HEK293 (cell line): ENCODE measurements at regions not wholly inside any gene's neighbourhood (a gene's known extent, or its start where the extent isn't known, plus 50 kb on each side); places are given as distances from the start of the nearest gene placed in this dataset.

Source experiments
- CTCF ChIA-PET: fragments of 350-600 bp; formaldehyde crosslinking; extraction: SDS; loops from one replicate; lab custom pipeline; 2021; ENCODE audit warnings: antibody characterized with exemption; lab: Yijun Ruan, JAX
- POLR2A ChIA-PET: fragments of 300-600 bp; formaldehyde crosslinking; extraction: SDS; loops from one replicate; lab custom pipeline; 2020; ENCODE audit warnings: antibody characterized with exemption, inconsistent platforms; lab: Yijun Ruan, JAX
- H3K27ac ChIP-seq: fragments of 200-500 bp; sonication (Bioruptor generic); 2 replicates; pipeline ENCODE4 v1.5.1; 2014; ENCODE audit warnings: low read depth, low read length, control low read depth, inconsistent platforms; ENCODE audit errors: extremely low read depth
- H3K36me3 ChIP-seq, 2 experiments: fragments of 200-500 bp in 1 of 2; sonication (Bioruptor generic) in 1 of 2; 1 replicate in 1 of 2; 2 replicates in 1 of 2; pipeline ENCODE4 v1.5.1; 2014 to 2017; ENCODE audit warnings: inconsistent platforms in 2 of 2, low read length in 2 of 2; ENCODE audit not compliant: control insufficient read depth in 2 of 2, insufficient read depth in 1 of 2
- H3K4me1 ChIP-seq: fragments of 200-500 bp; sonication (Bioruptor generic); 2 replicates; pipeline ENCODE4 v1.5.1; 2014; ENCODE audit warnings: mild to moderate bottlenecking, low read length, inconsistent platforms; ENCODE audit not compliant: control insufficient read depth, insufficient read depth
- H3K4me3 ChIP-seq: 2 replicates; pipeline ENCODE4 v1.5.1; 2011; ENCODE audit warnings: low read depth, mild to moderate bottlenecking, control low read depth, low read length, moderate library complexity
- H3K9me3 ChIP-seq: fragments of 200-500 bp; sonication (Bioruptor generic); 2 replicates; pipeline ENCODE4 v1.5.1; 2014; ENCODE audit warnings: low read depth, low read length, inconsistent platforms; ENCODE audit not compliant: control insufficient read depth, insufficient read depth
- GLI2 ChIP-seq: fragments of 450-650 bp; formaldehyde crosslinking; IDR thresholded peaks from 2 replicates; pipeline ENCODE4; 2017; ENCODE audit warnings: missing biosample characterization, missing genetic modification characterization, low read depth, borderline replicate concordance
- IKZF3 ChIP-seq: fragments of 450-650 bp; IDR thresholded peaks from 2 replicates; pipeline ENCODE4 v1.5.0; 2018; ENCODE audit warnings: missing biosample characterization, mild to moderate bottlenecking, missing genetic modification characterization, moderate library complexity
- MYNN ChIP-seq: fragments of 450-650 bp; formaldehyde crosslinking; IDR thresholded peaks from 2 replicates; pipeline ENCODE4 v1.5.1; 2016; ENCODE audit warnings: missing biosample characterization, missing genetic modification characterization, borderline replicate concordance
- YY1 ChIP-seq: fragments of 450-650 bp; formaldehyde crosslinking; IDR thresholded peaks from 2 replicates; pipeline ENCODE4 v1.5.1; 2018; ENCODE audit warnings: missing biosample characterization, missing genetic modification characterization
- ZBTB8A ChIP-seq: fragments of 450-650 bp; formaldehyde crosslinking; IDR thresholded peaks from 2 replicates; pipeline ENCODE4 v1.5.1; 2016; ENCODE audit warnings: missing biosample characterization, missing genetic modification characterization
- ZFP41 ChIP-seq: fragments of 450-650 bp; formaldehyde crosslinking; IDR thresholded peaks from 2 replicates; pipeline ENCODE4 v1.5.1; 2016; ENCODE audit warnings: missing biosample characterization, missing genetic modification characterization, borderline replicate concordance
- ZNF133 ChIP-seq: fragments of 450-650 bp; formaldehyde crosslinking; IDR thresholded peaks from 2 replicates; pipeline ENCODE4 v1.5.1; 2016; ENCODE audit warnings: missing biosample characterization, missing genetic modification characterization
- ZNF174 ChIP-seq: fragments of 450-650 bp; formaldehyde crosslinking; IDR thresholded peaks from 2 replicates; pipeline ENCODE4 v1.5.0; 2017; ENCODE audit warnings: missing biosample characterization, mild to moderate bottlenecking, missing genetic modification characterization
- ZNF184 ChIP-seq: fragments of 450-650 bp; IDR thresholded peaks from 2 replicates; pipeline ENCODE4 v1.5.1; 2018; ENCODE audit warnings: missing biosample characterization, mild to moderate bottlenecking, missing genetic modification characterization
- ZNF19 ChIP-seq: fragments of 450-650 bp; formaldehyde crosslinking; IDR thresholded peaks from 2 replicates; pipeline ENCODE4; 2016; ENCODE audit warnings: missing biosample characterization, missing genetic modification characterization, low read depth
- ZNF221 ChIP-seq: fragments of 450-650 bp; formaldehyde crosslinking; IDR thresholded peaks from 2 replicates; pipeline ENCODE4 v1.5.1; 2017; ENCODE audit warnings: missing biosample characterization, missing genetic modification characterization, borderline replicate concordance
- ZNF23 ChIP-seq: fragments of 450-650 bp; formaldehyde crosslinking; IDR thresholded peaks from 2 replicates; pipeline ENCODE4 v1.5.1; 2016; ENCODE audit warnings: missing biosample characterization, missing genetic modification characterization, borderline replicate concordance
- ZNF514 ChIP-seq: fragments of 450-650 bp; formaldehyde crosslinking; IDR thresholded peaks from 2 replicates; pipeline ENCODE4 v1.5.1; 2016; ENCODE audit warnings: missing biosample characterization, missing genetic modification characterization
- ZNF560 ChIP-seq: fragments of 450-650 bp; formaldehyde crosslinking; IDR thresholded peaks from 2 replicates; pipeline ENCODE4 v1.5.1; 2017; ENCODE audit warnings: missing biosample characterization, missing genetic modification characterization, borderline replicate concordance
- ZNF621 ChIP-seq: fragments of 450-650 bp; formaldehyde crosslinking; IDR thresholded peaks from 2 replicates; pipeline ENCODE4 v1.5.1; 2017; ENCODE audit warnings: missing biosample characterization, missing genetic modification characterization
- ZNF785 ChIP-seq: fragments of 450-650 bp; formaldehyde crosslinking; IDR thresholded peaks from 2 replicates; pipeline ENCODE4 v1.5.1; 2016; ENCODE audit warnings: missing biosample characterization, missing genetic modification characterization
- ZNF843 ChIP-seq: fragments of 450-650 bp; formaldehyde crosslinking; IDR thresholded peaks from 2 replicates; pipeline ENCODE4 v1.5.1; 2016; ENCODE audit warnings: missing biosample characterization, missing genetic modification characterization
- ZSCAN18 ChIP-seq: fragments of 450-650 bp; formaldehyde crosslinking; IDR thresholded peaks from 2 replicates; pipeline ENCODE4 v1.5.1; 2016; ENCODE audit warnings: missing biosample characterization, missing genetic modification characterization
- ZSCAN4 ChIP-seq: fragments of 450-650 bp; formaldehyde crosslinking; IDR thresholded peaks from 2 replicates; pipeline ENCODE4 v1.5.1; 2017; ENCODE audit warnings: missing biosample characterization, missing genetic modification characterization
- TF ChIP-seq, protein P1 (sequence below): fragments of 450-650 bp; formaldehyde crosslinking; IDR thresholded peaks from 2 replicates; pipeline ENCODE4 v1.5.1; 2017; ENCODE audit warnings: missing biosample characterization, missing genetic modification characterization
- TF ChIP-seq, protein P2 (sequence below): fragments of 450-650 bp; formaldehyde crosslinking; IDR thresholded peaks from 2 replicates; pipeline ENCODE4 v1.5.1; 2016; ENCODE audit warnings: missing biosample characterization, missing genetic modification characterization
- TF ChIP-seq, protein P3 (sequence below): fragments of 450-650 bp; formaldehyde crosslinking; IDR thresholded peaks from 2 replicates; pipeline ENCODE4 v1.5.1; 2016; ENCODE audit warnings: missing biosample characterization, missing genetic modification characterization
- TF ChIP-seq, protein P4 (sequence below): fragments of 450-650 bp; formaldehyde crosslinking; conservative IDR thresholded peaks from 2 replicates; pipeline ENCODE4 v1.5.1; 2016; ENCODE audit warnings: low read depth, missing biosample characterization, missing genetic modification characterization

DNA sequence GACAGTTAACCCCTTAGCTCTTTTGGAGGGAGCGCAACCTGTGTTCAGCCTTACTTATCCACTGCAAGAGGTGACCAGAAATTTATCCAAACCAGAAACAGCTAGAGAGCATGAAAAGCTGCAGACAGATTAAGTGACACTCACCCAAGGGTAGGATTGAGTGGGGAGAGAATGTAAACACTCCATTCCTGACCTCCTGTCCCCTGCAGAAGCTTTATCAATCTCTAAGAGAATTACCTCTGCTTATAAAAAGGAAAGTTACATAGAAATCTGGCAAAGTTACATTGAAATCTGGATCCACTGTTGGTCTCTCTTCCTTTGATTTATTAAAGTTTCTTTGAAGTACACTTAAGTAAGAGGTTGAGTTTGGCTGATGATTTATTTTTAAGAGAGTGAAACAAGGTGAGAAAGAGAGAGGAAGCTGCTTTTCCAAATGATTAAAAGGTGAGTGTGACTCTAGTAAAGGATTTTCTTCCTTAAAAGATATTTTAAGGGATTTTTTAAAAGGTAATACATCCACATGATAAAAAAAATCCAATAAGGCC lies 112.3 kb downstream of the ANAPC4 start:
- TF ChIP-seq ZNF184 = no peak
- TF ChIP-seq, protein P1, sequence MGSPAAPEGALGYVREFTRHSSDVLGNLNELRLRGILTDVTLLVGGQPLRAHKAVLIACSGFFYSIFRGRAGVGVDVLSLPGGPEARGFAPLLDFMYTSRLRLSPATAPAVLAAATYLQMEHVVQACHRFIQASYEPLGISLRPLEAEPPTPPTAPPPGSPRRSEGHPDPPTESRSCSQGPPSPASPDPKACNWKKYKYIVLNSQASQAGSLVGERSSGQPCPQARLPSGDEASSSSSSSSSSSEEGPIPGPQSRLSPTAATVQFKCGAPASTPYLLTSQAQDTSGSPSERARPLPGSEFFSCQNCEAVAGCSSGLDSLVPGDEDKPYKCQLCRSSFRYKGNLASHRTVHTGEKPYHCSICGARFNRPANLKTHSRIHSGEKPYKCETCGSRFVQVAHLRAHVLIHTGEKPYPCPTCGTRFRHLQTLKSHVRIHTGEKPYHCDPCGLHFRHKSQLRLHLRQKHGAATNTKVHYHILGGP (tag by site-specific recombination) = no peak
- TF ChIP-seq ZNF514 = no peak
- no peak for TF ChIP-seq ZNF843 (tag by site-specific recombination)
- no peak for TF ChIP-seq ZSCAN18
- TF ChIP-seq, protein P2, sequence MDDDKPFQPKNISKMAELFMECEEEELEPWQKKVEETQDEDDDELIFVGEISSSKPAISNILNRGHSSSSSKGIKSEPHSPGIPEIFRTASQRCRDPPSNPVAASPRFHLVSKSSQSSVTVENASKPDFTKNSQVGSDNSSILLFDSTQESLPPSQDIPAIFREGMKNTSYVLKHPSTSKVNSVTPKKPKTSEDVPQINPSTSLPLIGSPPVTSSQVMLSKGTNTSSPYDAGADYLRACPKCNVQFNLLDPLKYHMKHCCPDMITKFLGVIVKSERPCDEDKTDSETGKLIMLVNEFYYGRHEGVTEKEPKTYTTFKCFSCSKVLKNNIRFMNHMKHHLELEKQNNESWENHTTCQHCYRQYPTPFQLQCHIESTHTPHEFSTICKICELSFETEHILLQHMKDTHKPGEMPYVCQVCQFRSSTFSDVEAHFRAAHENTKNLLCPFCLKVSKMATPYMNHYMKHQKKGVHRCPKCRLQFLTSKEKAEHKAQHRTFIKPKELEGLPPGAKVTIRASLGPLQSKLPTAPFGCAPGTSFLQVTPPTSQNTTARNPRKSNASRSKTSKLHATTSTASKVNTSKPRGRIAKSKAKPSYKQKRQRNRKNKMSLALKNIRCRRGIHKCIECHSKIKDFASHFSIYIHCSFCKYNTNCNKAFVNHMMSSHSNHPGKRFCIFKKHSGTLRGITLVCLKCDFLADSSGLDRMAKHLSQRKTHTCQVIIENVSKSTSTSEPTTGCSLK (tag by site-specific recombination) = no peak
- no peak for TF ChIP-seq ZNF19 (tag by site-specific recombination)
- TF ChIP-seq GLI2 (tag by site-specific recombination) = no peak
- no peak for TF ChIP-seq ZNF174 (tag by site-specific recombination)
- TF ChIP-seq IKZF3 (tag by site-specific recombination) = no peak
- Histone ChIP-seq H3K9me3 (no peaks in the 10 kb centered on the region), H3K4me3 (no peak overlapping the region), H3K4me1 (no peaks in the 10 kb centered on the region), H3K27ac (no peak overlapping the region), H3K36me3 (no peaks in the 10 kb centered on the region)
- ChIA-PET POLR2A (no interaction called here), CTCF (interaction anchor here (1.0 kb wide), 1 partner anchor 279 kb away, joined by 3 read pairs; no protein-coding TSS in a partner anchor)

DNA sequence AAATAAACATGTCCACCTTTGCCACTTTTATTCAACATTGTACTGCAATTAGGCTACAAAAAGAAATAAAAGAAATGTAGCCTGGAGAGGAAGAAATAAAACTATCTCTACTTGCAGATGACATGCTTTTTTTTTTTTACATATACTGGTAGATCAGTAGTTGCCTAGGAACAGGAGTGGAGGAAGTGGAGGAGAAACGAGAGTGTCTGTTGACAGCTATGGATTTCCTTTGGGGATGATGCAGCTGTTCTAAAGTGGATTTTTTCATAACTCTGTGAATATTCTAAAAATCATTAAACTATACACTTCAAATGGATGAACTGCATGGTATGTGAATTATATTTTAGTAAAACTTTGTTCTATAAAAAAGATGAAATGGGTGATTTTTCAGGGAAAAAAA lies 116.4 kb downstream of the ANAPC4 start:
- H3K4me1 ChIP-seq = no peaks in the 10 kb centered on the region
- ChIA-PET CTCF (no interaction called here), POLR2A (no interaction called here)
- H3K9me3 ChIP-seq = no peaks in the 10 kb centered on the region
- H3K27ac ChIP-seq = no peak overlapping the region
- no peak overlapping the region for H3K4me3 ChIP-seq
- no peaks in the 10 kb centered on the region for H3K36me3 ChIP-seq
- no peak for TF ChIP-seq ZNF621
- no peak for TF ChIP-seq ZNF221
- no peak for TF ChIP-seq ZNF785 (tag by site-specific recombination)
- TF ChIP-seq ZNF560 (tag by site-specific recombination) = no peak
- no peak for TF ChIP-seq ZNF23 (tag by site-specific recombination)
- no peak for TF ChIP-seq ZNF133 (tag by site-specific recombination)
- no peak for TF ChIP-seq MYNN (tag by site-specific recombination)
- TF ChIP-seq, protein P3, sequence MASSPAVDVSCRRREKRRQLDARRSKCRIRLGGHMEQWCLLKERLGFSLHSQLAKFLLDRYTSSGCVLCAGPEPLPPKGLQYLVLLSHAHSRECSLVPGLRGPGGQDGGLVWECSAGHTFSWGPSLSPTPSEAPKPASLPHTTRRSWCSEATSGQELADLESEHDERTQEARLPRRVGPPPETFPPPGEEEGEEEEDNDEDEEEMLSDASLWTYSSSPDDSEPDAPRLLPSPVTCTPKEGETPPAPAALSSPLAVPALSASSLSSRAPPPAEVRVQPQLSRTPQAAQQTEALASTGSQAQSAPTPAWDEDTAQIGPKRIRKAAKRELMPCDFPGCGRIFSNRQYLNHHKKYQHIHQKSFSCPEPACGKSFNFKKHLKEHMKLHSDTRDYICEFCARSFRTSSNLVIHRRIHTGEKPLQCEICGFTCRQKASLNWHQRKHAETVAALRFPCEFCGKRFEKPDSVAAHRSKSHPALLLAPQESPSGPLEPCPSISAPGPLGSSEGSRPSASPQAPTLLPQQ = no peak
- TF ChIP-seq, protein P4, sequence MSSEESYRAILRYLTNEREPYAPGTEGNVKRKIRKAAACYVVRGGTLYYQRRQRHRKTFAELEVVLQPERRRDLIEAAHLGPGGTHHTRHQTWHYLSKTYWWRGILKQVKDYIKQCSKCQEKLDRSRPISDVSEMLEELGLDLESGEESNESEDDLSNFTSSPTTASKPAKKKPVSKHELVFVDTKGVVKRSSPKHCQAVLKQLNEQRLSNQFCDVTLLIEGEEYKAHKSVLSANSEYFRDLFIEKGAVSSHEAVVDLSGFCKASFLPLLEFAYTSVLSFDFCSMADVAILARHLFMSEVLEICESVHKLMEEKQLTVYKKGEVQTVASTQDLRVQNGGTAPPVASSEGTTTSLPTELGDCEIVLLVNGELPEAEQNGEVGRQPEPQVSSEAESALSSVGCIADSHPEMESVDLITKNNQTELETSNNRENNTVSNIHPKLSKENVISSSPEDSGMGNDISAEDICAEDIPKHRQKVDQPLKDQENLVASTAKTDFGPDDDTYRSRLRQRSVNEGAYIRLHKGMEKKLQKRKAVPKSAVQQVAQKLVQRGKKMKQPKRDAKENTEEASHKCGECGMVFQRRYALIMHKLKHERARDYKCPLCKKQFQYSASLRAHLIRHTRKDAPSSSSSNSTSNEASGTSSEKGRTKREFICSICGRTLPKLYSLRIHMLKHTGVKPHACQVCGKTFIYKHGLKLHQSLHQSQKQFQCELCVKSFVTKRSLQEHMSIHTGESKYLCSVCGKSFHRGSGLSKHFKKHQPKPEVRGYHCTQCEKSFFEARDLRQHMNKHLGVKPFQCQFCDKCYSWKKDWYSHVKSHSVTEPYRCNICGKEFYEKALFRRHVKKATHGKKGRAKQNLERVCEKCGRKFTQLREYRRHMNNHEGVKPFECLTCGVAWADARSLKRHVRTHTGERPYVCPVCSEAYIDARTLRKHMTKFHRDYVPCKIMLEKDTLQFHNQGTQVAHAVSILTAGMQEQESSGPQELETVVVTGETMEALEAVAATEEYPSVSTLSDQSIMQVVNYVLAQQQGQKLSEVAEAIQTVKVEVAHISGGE (tag by site-specific recombination) = no peak
- no peak for TF ChIP-seq ZBTB8A (tag by site-specific recombination)
- no peak for TF ChIP-seq YY1 (tag by site-specific recombination)
- TF ChIP-seq ZFP41 = no peak
- TF ChIP-seq ZSCAN4 (tag by site-specific recombination) = no peak
